NB4 (cell line): ENCODE measurements at regions not wholly inside any gene's neighbourhood (a gene's known extent, or its start where the extent isn't known, plus 50 kb on each side); places are given as distances from the start of the nearest gene placed in this dataset.

Experiments
- DNase-seq: peaks from one replicate; pipeline ENCODE4 v3.0.0; 2010; ENCODE audit warnings: low read depth
- H3K4me3 ChIP-seq: one replicate; pipeline ENCODE4 v1.5.1; 2011; ENCODE audit warnings: mild to moderate bottlenecking, low read depth, low read length, moderate library complexity
- MYC ChIP-seq: IDR thresholded peaks from 2 replicates; pipeline ENCODE4 v1.6.1; 2011; ENCODE audit warnings: low read depth, low read length
- POLR2A ChIP-seq: IDR thresholded peaks from 2 replicates; pipeline ENCODE4 v1.6.1; 2011; ENCODE audit warnings: mild to moderate bottlenecking; ENCODE audit not compliant: insufficient read length; ENCODE audit errors: extremely low read depth
- TF ChIP-seq, protein P1 (sequence below): IDR thresholded peaks from 2 replicates; pipeline ENCODE4 v1.6.1; 2011; ENCODE audit warnings: low read depth, low read length
- TF ChIP-seq, protein P2 (sequence below): IDR thresholded peaks from one replicate; pipeline ENCODE4 v1.5.1; 2012; ENCODE audit warnings: low read depth, low read length

DNA sequence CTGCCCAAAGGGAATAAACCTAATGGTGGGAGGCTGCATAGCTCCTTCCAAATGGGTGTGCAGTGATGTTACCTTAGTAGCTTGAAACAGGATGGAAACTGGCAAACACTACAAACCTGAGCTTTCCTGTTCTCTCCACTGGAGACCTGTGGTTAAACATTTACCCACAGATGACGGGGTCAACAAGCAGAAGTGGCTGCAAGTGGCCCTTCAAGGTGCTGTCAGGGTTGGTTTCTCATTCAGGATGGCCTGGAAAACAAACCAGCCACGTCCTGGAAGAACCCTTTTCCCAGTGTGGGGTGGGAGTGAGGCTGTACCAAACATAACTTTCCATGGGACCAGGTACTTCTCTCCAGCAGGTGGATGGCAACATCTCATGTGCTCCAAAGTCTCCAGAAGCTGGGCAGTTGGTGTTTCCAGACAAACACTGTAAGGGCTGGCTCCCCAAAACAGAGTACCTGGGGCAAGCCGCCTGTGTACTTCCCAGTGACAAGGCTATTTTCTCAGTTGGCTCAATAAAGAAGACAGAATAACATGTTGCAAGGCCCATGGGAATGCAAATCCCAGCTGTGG is 67.5 kb downstream of the DNAJB9 start:
- no peak overlapping the region for H3K4me3 ChIP-seq
- TF ChIP-seq, protein P1, sequence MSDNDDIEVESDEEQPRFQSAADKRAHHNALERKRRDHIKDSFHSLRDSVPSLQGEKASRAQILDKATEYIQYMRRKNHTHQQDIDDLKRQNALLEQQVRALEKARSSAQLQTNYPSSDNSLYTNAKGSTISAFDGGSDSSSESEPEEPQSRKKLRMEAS: no peak
- no peak for TF ChIP-seq POLR2A
- TF ChIP-seq, protein P2, sequence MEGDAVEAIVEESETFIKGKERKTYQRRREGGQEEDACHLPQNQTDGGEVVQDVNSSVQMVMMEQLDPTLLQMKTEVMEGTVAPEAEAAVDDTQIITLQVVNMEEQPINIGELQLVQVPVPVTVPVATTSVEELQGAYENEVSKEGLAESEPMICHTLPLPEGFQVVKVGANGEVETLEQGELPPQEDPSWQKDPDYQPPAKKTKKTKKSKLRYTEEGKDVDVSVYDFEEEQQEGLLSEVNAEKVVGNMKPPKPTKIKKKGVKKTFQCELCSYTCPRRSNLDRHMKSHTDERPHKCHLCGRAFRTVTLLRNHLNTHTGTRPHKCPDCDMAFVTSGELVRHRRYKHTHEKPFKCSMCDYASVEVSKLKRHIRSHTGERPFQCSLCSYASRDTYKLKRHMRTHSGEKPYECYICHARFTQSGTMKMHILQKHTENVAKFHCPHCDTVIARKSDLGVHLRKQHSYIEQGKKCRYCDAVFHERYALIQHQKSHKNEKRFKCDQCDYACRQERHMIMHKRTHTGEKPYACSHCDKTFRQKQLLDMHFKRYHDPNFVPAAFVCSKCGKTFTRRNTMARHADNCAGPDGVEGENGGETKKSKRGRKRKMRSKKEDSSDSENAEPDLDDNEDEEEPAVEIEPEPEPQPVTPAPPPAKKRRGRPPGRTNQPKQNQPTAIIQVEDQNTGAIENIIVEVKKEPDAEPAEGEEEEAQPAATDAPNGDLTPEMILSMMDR: no peak
- DNase-seq: no peak

GRCh38 chr7:108642126-108642525 is 72.5 kb downstream of the DNAJB9 start:
- TF ChIP-seq MYC: no peak
- TF ChIP-seq, protein P1: no peak
- TF ChIP-seq, protein P2: no peak
- no peak for TF ChIP-seq POLR2A
- no peak for DNase-seq
- no peak overlapping the region for H3K4me3 ChIP-seq

DNA sequence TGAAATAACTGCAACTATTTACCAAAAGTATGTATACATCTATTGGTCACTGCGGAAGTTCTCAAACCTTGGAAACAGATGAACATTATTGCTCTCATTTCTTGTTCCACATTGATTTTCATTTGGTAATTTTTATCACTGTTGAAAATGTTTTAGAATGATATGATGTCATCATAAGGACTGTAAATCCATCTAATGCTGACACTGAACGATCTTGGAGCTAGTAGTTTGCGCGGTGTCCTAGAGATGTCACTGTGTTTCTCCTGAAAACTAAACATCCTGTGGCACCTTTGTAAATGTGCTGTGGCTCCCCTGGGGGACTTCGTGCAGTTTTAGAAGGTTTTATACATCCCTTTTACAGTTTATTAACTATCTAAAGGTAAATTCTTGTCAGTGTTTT is 73.5 kb downstream of the DNAJB9 start:
- H3K4me3 ChIP-seq: no peak overlapping the region
- no peak for DNase-seq
- TF ChIP-seq POLR2A (no peak), MYC (no peak)
- TF ChIP-seq, protein P2: no peak
- TF ChIP-seq, protein P1: no peak

GRCh38 chr7:108648989-108649388 is 79.3 kb downstream of the DNAJB9 start:
- H3K4me3 ChIP-seq: no peak overlapping the region
- no peak for DNase-seq
- TF ChIP-seq, protein P2: no peak

- H3K4me3 ChIP-seq: no peak overlapping the region
- TF ChIP-seq, protein P1: no peak
- TF ChIP-seq MYC (no peak), POLR2A (no peak)
- TF ChIP-seq, protein P2: no peak
- DNase-seq: no peak
These were observed 80.8 kb downstream of the DNAJB9 start for GRCh38 chr7:108650467-108650866.

DNA sequence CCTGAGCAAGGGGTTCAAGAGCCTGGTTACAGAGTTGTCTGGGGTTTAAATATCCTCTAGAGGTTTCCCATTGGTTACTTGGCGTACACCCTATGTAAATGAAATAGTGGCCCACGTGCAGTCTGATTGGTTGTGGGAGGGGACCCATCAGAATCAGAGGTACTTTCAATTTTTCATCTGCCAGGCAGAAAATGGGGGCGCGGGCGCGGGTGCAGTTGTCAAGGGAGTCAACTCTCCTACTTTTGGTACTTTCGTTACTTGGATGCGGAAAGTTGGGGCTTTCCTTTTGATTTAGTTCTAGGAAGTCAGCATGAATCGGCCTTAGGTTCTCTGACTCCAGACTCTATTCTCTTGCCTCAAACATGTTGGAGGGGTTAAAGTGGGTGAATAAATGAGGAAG is 83.2 kb downstream of the DNAJB9 start:
- TF ChIP-seq, protein P1: no peak
- TF ChIP-seq MYC (no peak), POLR2A (no peak)
- TF ChIP-seq, protein P2: no peak
- H3K4me3 ChIP-seq: no peak overlapping the region
- DNase-seq: no peak
